ENCODE measurements at regions not wholly inside any gene's neighbourhood (a gene's known extent, or its start where the extent isn't known, plus 50 kb on each side); places are given as distances from the start of the nearest gene placed in this dataset.

GRCh38 chr5:74464512-74465209 lies 175.9 kb downstream of the ENC1 start:
- 91 to 93% methylated on average over 4 of the region's 5 CpGs for WGBS, 2 experiments
- Histone ChIP-seq H3K4me3 (ENCODE audit: insufficient read depth, low read depth, low read length) (no peak overlapping the region), H3K36me3 (ENCODE audit: control insufficient read depth, insufficient read depth, low read length) (no peaks in the 10 kb centered on the region), H3K9me3 (ENCODE audit: control insufficient read depth, low read length) (no peaks in the 10 kb centered on the region), H3K27me3 (ENCODE audit: control insufficient read depth, insufficient read depth, low read length, poor library complexity, severe bottlenecking) (no peaks in the 10 kb centered on the region), H3K4me1 (ENCODE audit: control insufficient read depth, insufficient read depth, low read length) (no peaks in the 10 kb centered on the region), H3K27ac (ENCODE audit: insufficient read depth, low read depth, low read length, poor library complexity, severe bottlenecking) (no peak overlapping the region)

DNA sequence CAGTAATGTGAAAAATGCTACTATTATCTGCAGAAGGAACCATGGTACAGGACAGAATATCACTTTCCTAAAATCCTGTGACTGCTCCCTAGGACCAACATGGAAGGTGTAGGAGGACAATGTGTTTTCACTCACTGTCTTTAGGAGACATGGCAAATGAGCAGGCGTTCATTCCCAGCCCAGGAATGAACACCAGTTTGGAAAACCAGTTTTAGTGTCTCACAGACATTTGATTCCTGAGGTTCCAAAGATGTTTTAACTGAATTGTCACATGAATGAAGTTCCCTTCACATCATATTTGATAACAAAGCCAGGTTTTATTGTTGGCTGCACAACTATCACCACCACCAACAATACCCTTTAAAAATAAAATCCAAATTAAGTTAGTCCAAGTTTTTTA lies 178.2 kb downstream of the ENC1 start:
- Histone ChIP-seq H3K4me3 (ENCODE audit: insufficient read depth, low read depth, low read length) (no peak overlapping the region), H3K4me1 (ENCODE audit: control insufficient read depth, insufficient read depth, low read length) (no peaks in the 10 kb centered on the region), H3K27me3 (ENCODE audit: control insufficient read depth, insufficient read depth, low read length, poor library complexity, severe bottlenecking) (no peaks in the 10 kb centered on the region), H3K36me3 (ENCODE audit: control insufficient read depth, insufficient read depth, low read length) (no peaks in the 10 kb centered on the region), H3K9me3 (ENCODE audit: control insufficient read depth, low read length) (no peaks in the 10 kb centered on the region), H3K27ac (ENCODE audit: insufficient read depth, low read depth, low read length, poor library complexity, severe bottlenecking) (no peak overlapping the region)
- WGBS, 2 experiments: 88 to 94% methylated on average over 1 of the region's 1 CpG

GRCh38 chr5:74461251-74461650 lies 179.3 kb downstream of the ENC1 start:
- 94 to 97% methylated on average over 1 of the region's 1 CpG for WGBS, 2 experiments
- no peak overlapping the region for H3K4me3 ChIP-seq (ENCODE audit: insufficient read depth, low read depth, low read length)
- H3K27ac ChIP-seq (ENCODE audit: insufficient read depth, low read depth, low read length, poor library complexity, severe bottlenecking): no peak overlapping the region
- no peaks in the 10 kb centered on the region for H3K9me3 ChIP-seq (ENCODE audit: control insufficient read depth, low read length)
- no peaks in the 10 kb centered on the region for H3K36me3 ChIP-seq (ENCODE audit: control insufficient read depth, insufficient read depth, low read length)
- no peaks in the 10 kb centered on the region for H3K4me1 ChIP-seq (ENCODE audit: control insufficient read depth, insufficient read depth, low read length)
- H3K27me3 ChIP-seq (ENCODE audit: control insufficient read depth, insufficient read depth, low read length, poor library complexity, severe bottlenecking): no peaks in the 10 kb centered on the region

GRCh38 chr5:74460694-74461093 lies 179.8 kb downstream of the ENC1 start:
- no peaks in the 10 kb centered on the region for H3K27me3 ChIP-seq (ENCODE audit: control insufficient read depth, insufficient read depth, low read length, poor library complexity, severe bottlenecking)
- no peak overlapping the region for H3K27ac ChIP-seq (ENCODE audit: insufficient read depth, low read depth, low read length, poor library complexity, severe bottlenecking)
- no peak overlapping the region for H3K4me3 ChIP-seq (ENCODE audit: insufficient read depth, low read depth, low read length)
- H3K4me1 ChIP-seq (ENCODE audit: control insufficient read depth, insufficient read depth, low read length): no peaks in the 10 kb centered on the region
- 91 to 94% methylated on average over 3 of the region's 3 CpGs for WGBS, 2 experiments
- no peaks in the 10 kb centered on the region for H3K9me3 ChIP-seq (ENCODE audit: control insufficient read depth, low read length)
- no peaks in the 10 kb centered on the region for H3K36me3 ChIP-seq (ENCODE audit: control insufficient read depth, insufficient read depth, low read length)

- WGBS, 2 experiments: no CpG with 5 or more reads among the region's 1 CpG
- no peaks in the 10 kb centered on the region for H3K9me3 ChIP-seq (ENCODE audit: control insufficient read depth, low read length)
- no peaks in the 10 kb centered on the region for H3K36me3 ChIP-seq (ENCODE audit: control insufficient read depth, insufficient read depth, low read length)
- no peak overlapping the region for H3K4me3 ChIP-seq (ENCODE audit: insufficient read depth, low read depth, low read length)
- H3K27me3 ChIP-seq (ENCODE audit: control insufficient read depth, insufficient read depth, low read length, poor library complexity, severe bottlenecking): no peaks in the 10 kb centered on the region
- H3K4me1 ChIP-seq (ENCODE audit: control insufficient read depth, insufficient read depth, low read length): no peaks in the 10 kb centered on the region
- no peak overlapping the region for H3K27ac ChIP-seq (ENCODE audit: insufficient read depth, low read depth, low read length, poor library complexity, severe bottlenecking)
These were observed 180.5 kb downstream of the ENC1 start for GRCh38 chr5:74459984-74460383.

- Histone ChIP-seq H3K4me3 (ENCODE audit: insufficient read depth, low read depth, low read length) (no peak overlapping the region), H3K36me3 (ENCODE audit: control insufficient read depth, insufficient read depth, low read length) (no peaks in the 10 kb centered on the region), H3K27ac (ENCODE audit: insufficient read depth, low read depth, low read length, poor library complexity, severe bottlenecking) (no peak overlapping the region), H3K9me3 (ENCODE audit: control insufficient read depth, low read length) (no peaks in the 10 kb centered on the region), H3K27me3 (ENCODE audit: control insufficient read depth, insufficient read depth, low read length, poor library complexity, severe bottlenecking) (no peaks in the 10 kb centered on the region), H3K4me1 (ENCODE audit: control insufficient read depth, insufficient read depth, low read length) (no peaks in the 10 kb centered on the region)
These were observed 182.7 kb downstream of the ENC1 start for GRCh38 chr5:74457876-74458275.

DNA sequence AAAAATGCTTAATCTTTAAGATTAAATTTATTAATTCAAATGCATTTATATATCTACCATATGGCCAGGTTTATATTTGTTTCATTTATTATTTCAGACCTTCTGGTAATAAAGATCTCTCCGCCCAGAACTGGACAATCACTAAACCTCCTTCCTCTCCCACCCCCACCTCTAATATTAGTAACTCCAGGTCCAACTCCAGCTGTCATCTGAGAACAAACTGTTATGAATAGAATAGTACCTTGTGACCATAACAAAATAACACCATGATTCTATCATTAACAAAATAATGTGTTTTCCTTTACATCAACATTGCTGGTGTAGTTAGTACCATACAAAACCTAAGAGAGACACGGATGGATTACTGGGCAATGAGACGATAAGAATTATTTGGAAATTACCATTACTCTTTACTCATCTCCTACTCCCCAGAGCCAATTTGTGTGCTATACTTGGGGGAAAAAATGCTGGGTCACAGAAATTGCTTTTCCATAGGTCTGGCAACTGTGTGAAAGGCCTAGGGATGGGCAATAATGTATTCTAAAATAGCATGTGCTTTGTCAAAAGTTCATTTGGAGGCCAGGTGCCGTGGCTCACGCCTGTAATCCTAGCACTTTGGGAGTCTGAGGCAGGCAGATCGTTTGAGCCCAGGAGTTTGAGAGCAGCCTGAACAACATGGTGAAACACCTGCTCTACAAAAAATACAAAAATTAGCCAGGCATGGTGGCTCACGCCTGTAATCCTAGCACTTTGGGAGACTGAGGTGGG lies 186.1 kb downstream of the ENC1 start:
- no peak overlapping the region for H3K4me3 ChIP-seq (ENCODE audit: insufficient read depth, low read depth, low read length)
- H3K9me3 ChIP-seq (ENCODE audit: control insufficient read depth, low read length): no peaks in the 10 kb centered on the region
- H3K27ac ChIP-seq (ENCODE audit: insufficient read depth, low read depth, low read length, poor library complexity, severe bottlenecking): no peak overlapping the region
- no peaks in the 10 kb centered on the region for H3K4me1 ChIP-seq (ENCODE audit: control insufficient read depth, insufficient read depth, low read length)
- 93 to 94% methylated on average over 5 to 7 of the region's 7 CpGs for WGBS, 2 experiments
- H3K36me3 ChIP-seq (ENCODE audit: control insufficient read depth, insufficient read depth, low read length): no peaks in the 10 kb centered on the region
- H3K27me3 ChIP-seq (ENCODE audit: control insufficient read depth, insufficient read depth, low read length, poor library complexity, severe bottlenecking): no peaks in the 10 kb centered on the region

DNA sequence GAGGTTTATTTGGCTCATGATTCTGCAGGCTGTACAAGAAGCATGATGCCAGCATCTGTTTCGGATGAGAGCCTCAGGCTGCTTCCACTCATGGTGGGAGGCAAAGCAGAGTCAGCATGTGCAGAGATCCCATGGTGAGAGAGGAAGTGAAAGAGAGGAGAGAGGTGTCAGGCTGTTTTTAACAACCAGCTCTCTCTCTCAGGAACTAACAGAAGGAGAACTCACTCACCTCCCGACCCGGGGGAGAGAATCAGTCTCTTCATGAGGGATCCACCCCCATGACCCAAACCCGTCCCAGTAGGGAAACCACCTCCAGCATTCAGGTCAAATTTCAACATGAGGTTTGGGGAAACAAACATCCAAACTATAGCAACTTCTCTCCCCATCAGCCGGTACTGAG lies 187.7 kb downstream of the ENC1 start:
- no peaks in the 10 kb centered on the region for H3K4me1 ChIP-seq (ENCODE audit: control insufficient read depth, insufficient read depth, low read length)
- WGBS, 2 experiments: 67 to 75% methylated on average over 5 of the region's 5 CpGs
- H3K27ac ChIP-seq (ENCODE audit: insufficient read depth, low read depth, low read length, poor library complexity, severe bottlenecking): no peak overlapping the region
- no peaks in the 10 kb centered on the region for H3K36me3 ChIP-seq (ENCODE audit: control insufficient read depth, insufficient read depth, low read length)
- H3K27me3 ChIP-seq (ENCODE audit: control insufficient read depth, insufficient read depth, low read length, poor library complexity, severe bottlenecking): no peaks in the 10 kb centered on the region
- no peak overlapping the region for H3K4me3 ChIP-seq (ENCODE audit: insufficient read depth, low read depth, low read length)
- H3K9me3 ChIP-seq (ENCODE audit: control insufficient read depth, low read length): no peaks in the 10 kb centered on the region

DNA sequence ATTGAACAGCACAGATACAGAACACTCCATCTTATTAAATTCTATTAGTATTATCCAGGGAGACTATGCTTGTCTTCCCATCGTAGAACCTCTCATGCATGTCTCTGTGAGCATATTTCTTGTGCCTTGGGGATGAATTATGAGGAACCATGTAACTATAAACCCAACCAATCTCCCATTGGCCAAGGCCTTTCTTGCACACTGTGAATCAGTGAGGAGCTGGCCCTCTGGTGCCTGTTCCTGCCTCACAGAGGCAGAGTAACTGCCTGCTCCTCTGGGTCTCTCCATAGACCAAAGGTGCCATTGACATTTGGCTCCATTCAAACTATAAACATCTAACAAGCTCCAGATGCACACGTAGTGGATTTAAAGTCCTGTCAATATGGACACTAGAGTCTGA lies 190.4 kb downstream of the ENC1 start:
- Histone ChIP-seq H3K27ac (ENCODE audit: insufficient read depth, low read depth, low read length, poor library complexity, severe bottlenecking) (no peak overlapping the region), H3K9me3 (ENCODE audit: control insufficient read depth, low read length) (no peaks in the 10 kb centered on the region), H3K27me3 (ENCODE audit: control insufficient read depth, insufficient read depth, low read length, poor library complexity, severe bottlenecking) (no peaks in the 10 kb centered on the region), H3K4me3 (ENCODE audit: insufficient read depth, low read depth, low read length) (no peak overlapping the region), H3K4me1 (ENCODE audit: control insufficient read depth, insufficient read depth, low read length) (no peaks in the 10 kb centered on the region), H3K36me3 (ENCODE audit: control insufficient read depth, insufficient read depth, low read length) (no peaks in the 10 kb centered on the region)
- 94% methylated on average over 1 to 2 of the region's 2 CpGs for WGBS, 2 experiments

- H3K4me1 ChIP-seq (ENCODE audit: control insufficient read depth, insufficient read depth, low read length): no peaks in the 10 kb centered on the region
- no peaks in the 10 kb centered on the region for H3K27me3 ChIP-seq (ENCODE audit: control insufficient read depth, insufficient read depth, low read length, poor library complexity, severe bottlenecking)
- H3K4me3 ChIP-seq (ENCODE audit: insufficient read depth, low read depth, low read length): no peak overlapping the region
- H3K36me3 ChIP-seq (ENCODE audit: control insufficient read depth, insufficient read depth, low read length): no peaks in the 10 kb centered on the region
- H3K9me3 ChIP-seq (ENCODE audit: control insufficient read depth, low read length): no peaks in the 10 kb centered on the region
- no peak overlapping the region for H3K27ac ChIP-seq (ENCODE audit: insufficient read depth, low read depth, low read length, poor library complexity, severe bottlenecking)
- 95 to 96% methylated on average over 12 of the region's 12 CpGs for WGBS, 2 experiments
These were observed 193.7 kb downstream of the ENC1 start for GRCh38 chr5:74446725-74447241.

Measured in ectodermal cell (in vitro differentiated cells).